Kidney epithelial cell (primary cell): ENCODE measurements at regions not wholly inside any gene's neighbourhood (a gene's known extent, or its start where the extent isn't known, plus 50 kb on each side); places are given as distances from the start of the nearest gene placed in this dataset.

ENCODE experiments used
- DNase-seq: peaks from one replicate; pipeline ENCODE4 v3.0.0-alpha.2; 2010; ENCODE audit warnings: low read depth
- H3K27me3 ChIP-seq: 2 replicates; pipeline ENCODE4 v1.6.0; 2011; ENCODE audit warnings: low read length; ENCODE audit not compliant: control insufficient read depth, insufficient read depth
- H3K36me3 ChIP-seq: 2 replicates; pipeline ENCODE4 v1.5.1; 2011; ENCODE audit warnings: low read length; ENCODE audit not compliant: control insufficient read depth, insufficient read depth
- H3K4me3 ChIP-seq: 2 replicates; pipeline ENCODE4 v1.5.1; 2011; ENCODE audit warnings: low read depth, mild to moderate bottlenecking, control low read depth, low read length
- TF ChIP-seq, protein P1 (sequence below): IDR thresholded peaks from 2 replicates; pipeline ENCODE4 v1.5.1; 2011; ENCODE audit warnings: mild to moderate bottlenecking, moderate library complexity, low read length, control low read depth, inconsistent platforms; ENCODE audit not compliant: insufficient read depth, poor library complexity, severe bottlenecking

DNA sequence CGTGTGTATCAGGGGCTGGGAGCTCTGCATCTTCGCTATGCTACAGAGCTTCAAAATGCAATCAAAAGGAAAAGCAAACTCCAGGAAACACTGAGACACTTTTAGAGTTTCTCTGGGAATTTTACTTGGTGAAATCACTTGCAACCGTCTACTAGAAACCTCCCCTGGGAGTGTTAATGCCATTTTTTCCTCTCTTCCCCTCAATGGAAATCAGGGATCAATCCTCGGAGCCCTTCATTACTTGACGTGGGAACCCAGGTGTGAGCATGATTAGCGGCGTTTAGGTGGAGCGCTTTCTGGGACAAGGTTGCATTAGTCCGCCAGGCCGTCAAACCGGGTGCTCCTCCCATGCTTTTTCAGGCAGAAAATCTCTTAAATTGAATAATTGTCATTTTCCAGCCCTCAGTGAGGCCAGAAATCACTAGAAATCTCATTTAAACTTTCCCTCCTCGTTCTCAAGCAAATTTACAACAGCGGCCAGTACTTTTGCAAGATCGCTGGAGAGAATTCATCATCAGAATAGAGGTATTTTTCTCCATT, 191.3 kb downstream of the IRX1 start:
- H3K4me3 ChIP-seq: no peak overlapping the region
- H3K27me3 ChIP-seq: no peaks in the 10 kb centered on the region
- no peak for DNase-seq
- TF ChIP-seq, protein P1, sequence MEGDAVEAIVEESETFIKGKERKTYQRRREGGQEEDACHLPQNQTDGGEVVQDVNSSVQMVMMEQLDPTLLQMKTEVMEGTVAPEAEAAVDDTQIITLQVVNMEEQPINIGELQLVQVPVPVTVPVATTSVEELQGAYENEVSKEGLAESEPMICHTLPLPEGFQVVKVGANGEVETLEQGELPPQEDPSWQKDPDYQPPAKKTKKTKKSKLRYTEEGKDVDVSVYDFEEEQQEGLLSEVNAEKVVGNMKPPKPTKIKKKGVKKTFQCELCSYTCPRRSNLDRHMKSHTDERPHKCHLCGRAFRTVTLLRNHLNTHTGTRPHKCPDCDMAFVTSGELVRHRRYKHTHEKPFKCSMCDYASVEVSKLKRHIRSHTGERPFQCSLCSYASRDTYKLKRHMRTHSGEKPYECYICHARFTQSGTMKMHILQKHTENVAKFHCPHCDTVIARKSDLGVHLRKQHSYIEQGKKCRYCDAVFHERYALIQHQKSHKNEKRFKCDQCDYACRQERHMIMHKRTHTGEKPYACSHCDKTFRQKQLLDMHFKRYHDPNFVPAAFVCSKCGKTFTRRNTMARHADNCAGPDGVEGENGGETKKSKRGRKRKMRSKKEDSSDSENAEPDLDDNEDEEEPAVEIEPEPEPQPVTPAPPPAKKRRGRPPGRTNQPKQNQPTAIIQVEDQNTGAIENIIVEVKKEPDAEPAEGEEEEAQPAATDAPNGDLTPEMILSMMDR: no peak
- H3K36me3 ChIP-seq: no peaks in the 10 kb centered on the region

DNA sequence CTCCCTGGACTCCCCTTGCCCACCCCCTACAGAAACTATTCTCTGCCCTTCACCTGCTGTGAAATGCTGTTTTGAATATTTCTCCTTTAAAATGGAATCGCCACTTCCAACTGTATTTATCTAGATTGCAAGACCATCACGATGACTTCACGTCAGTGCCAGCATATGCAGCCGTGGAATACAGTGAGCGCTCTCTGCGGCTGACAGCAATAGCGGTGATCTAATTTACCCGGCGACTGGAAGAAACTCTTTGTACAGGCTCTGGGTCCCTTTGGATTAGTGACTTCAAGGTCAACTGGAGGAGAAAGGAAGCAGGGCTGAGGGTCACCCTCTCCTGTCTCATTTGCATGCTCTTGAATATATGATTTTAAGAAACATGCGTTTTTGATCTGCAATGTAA, 192.0 kb downstream of the IRX1 start:
- Histone ChIP-seq H3K36me3 (no peaks in the 10 kb centered on the region), H3K4me3 (no peak overlapping the region), H3K27me3 (no peaks in the 10 kb centered on the region)
- no peak for DNase-seq
- TF ChIP-seq, protein P1: no peak

DNA sequence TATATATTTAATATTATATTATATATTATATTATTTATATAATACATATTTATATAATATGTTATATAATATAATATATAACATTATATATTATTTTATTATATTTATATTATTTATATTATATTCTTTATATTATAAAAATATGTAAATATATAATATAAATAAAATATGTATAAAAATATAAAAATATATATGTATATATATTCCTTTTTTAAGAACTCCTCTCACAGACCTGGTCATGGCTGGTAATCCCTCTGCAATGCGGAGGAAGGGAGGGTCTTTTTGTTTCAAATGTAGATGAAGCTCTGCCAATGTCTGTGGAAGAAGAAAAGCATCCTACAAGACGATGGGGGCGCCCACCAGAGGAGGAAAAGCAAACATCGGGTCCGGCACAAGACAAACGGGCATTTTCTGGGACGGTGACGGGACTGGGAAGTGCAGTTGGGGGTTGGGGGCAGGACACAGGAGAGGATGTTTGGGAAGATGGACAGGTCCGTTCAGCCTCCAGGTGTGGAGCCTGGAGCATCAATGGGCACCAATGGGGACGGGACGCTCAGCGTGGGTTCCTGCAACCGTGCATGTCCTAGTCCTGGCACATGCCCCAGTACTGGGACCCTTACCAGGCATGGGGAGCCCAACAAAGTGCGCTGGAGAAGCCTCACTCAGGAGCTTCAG, 194.0 kb downstream of the IRX1 start:
- TF ChIP-seq, protein P1: no peak
- Histone ChIP-seq H3K27me3 (no peaks in the 10 kb centered on the region), H3K36me3 (no peaks in the 10 kb centered on the region), H3K4me3 (no peak overlapping the region)
- no peak for DNase-seq

DNA sequence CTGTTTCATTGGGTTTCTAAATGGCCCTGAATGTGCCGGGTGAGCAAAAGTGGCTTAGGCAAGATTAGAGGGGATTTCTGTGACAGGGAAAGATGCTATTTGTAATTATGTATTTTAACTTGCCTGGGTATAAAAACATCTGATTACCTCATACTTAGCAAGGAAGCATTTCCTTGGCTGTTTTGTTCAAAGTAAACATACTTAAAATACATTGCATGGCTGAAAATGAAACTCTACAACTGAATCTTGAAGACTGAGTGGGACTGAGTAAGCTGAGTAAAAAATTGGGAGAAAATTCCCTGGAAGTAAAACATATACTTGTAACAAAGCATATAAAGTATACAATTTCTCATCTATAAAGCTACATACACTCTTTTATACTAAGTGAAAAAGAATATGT, 197.5 kb downstream of the IRX1 start:
- Histone ChIP-seq H3K27me3 (no peaks in the 10 kb centered on the region), H3K4me3 (no peak overlapping the region), H3K36me3 (no peaks in the 10 kb centered on the region)
- no peak for DNase-seq
- TF ChIP-seq, protein P1: no peak

DNA sequence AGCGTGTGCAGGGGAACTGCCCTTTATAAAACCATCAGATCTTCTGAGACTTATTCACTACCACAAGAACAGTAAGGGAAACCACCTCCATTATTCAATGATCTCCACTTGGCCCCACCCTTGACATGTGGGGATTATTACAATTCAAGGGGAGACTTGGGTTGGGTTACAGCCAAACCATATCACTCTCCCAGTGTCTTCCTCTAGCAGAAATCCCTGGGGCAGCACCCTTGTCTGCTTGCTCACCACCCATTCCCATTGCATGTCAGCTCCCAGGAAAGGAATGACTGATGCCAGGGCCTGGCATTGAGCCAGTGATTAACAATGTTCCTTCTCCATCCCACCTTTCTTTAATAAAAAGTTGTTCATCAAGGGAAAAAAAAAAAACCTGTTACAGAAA, 199.0 kb downstream of the IRX1 start:
- Histone ChIP-seq H3K4me3 (no peak overlapping the region), H3K27me3 (no peaks in the 10 kb centered on the region), H3K36me3 (no peaks in the 10 kb centered on the region)
- TF ChIP-seq, protein P1: no peak
- DNase-seq: no peak

DNA sequence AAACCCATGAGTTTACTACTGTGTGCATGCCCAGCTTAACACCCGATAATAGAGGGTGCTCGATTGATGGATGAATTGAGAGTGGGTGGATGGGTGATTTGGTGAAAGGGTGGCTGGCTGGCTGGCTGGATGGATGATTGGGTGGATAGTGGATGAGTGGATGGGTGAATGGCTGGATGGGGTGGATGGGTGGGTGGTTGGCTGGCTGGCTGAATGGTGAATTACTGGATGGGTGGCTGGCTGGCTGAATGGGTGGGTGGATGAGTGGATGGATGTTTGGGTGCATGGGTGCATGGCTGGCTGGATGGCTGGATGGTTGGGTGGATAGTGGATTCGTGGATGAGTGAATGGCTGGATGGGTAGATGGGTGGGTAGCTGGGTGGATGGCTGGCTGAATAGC, 201.1 kb downstream of the IRX1 start:
- Histone ChIP-seq H3K36me3 (no peaks in the 10 kb centered on the region), H3K27me3 (no peaks in the 10 kb centered on the region), H3K4me3 (no peak overlapping the region)
- TF ChIP-seq, protein P1: no peak
- no peak for DNase-seq
